ENCODE measurements at regions not wholly inside any gene's neighbourhood (a gene's known extent, or its start where the extent isn't known, plus 50 kb on each side); places are given as distances from the start of the nearest gene placed in this dataset.

DNA sequence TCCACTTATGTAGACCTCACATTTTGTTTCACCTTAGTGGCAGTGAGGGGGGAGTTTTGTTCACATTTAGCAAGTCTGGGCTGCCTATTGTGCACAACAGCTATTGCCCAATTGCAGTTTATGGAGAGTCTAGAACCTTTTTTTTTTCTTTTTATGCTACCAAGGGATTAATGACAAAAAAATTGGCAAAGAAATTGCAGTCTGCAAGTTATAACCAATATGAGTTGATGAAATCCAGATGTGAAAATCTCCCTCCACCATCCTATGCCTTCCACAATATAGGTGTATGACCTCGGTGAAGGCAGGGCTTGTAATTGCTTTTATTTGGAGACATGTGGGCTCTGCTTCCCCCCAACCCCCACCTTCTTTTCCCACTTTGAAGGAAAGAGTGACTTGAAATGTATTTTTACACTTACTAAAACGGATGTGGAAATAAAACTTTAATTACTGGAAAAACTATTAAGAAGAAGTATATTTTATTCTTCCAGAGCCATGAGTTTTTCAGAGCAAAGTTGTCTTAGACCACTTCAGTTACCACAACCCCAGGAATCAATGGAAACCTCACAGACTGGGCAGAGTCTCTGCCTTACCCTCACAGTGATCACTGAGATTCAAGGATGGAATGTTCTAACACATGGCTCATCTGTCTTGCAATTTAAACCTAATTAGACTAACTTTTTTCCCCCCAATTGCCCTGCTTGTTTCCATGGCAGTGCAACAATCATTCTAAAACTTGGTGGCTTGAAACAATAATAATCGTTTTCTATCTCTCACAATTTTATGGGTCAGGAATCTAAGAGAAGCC is 120.8 kb upstream of the SLC5A12 start:
- Histone ChIP-seq H3K9me3 (no peaks in the 10 kb centered on the region), H3K27me3 (replicated peaks; ENCODE audit: insufficient read depth) (no peaks in the 10 kb centered on the region), H3K36me3 (no peaks in the 10 kb centered on the region), H3K27ac (peak overlapping the region in 1 of 2 donors; percentile 39), H3K4me3 (no peak overlapping the region), H3K4me1 (replicated peaks) (no peaks in the 10 kb centered on the region)
- intact Hi-C loops (cut with DNase I) = loop anchor here (10.0 kb wide), 1 partner anchor 242 kb away; no protein-coding TSS in a partner anchor
- TF ChIP-seq POLR2A (IDR thresholded peaks at IDR 0.05) = no peak
- peak; percentile 25 for TF ChIP-seq POLR2AphosphoS5 (IDR thresholded peaks at IDR 0.05)
- DNase-seq (ENCODE audit: low spot score) = no peak
- WGBS = 70% methylated on average over 3 of the region's 3 CpGs

DNA sequence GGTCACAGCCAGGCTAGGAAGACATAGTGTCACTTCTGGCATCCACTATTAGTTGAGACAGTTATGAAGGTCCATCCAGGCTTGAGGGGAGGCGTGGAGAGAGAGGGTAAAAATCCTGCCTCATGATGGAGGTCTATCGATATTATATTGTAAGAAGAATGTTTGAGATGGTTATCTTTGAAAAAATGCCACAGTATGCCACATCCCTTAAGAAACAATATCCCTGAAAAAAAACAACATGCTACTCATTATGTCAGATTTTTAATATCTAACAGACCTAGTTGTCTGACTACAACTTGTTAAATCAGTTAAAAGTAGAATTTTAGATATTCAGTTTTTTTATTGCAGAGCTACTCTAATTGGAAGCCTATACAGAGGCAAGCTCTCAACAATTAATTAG is 121.7 kb upstream of the SLC5A12 start:
- H3K27ac ChIP-seq = no peak overlapping the region
- 47% methylated on average over 2 of the region's 2 CpGs for WGBS
- intact Hi-C loops (cut with DNase I) = loop anchor here (10.0 kb wide), 1 partner anchor 241 kb away; no protein-coding TSS in a partner anchor

DNA sequence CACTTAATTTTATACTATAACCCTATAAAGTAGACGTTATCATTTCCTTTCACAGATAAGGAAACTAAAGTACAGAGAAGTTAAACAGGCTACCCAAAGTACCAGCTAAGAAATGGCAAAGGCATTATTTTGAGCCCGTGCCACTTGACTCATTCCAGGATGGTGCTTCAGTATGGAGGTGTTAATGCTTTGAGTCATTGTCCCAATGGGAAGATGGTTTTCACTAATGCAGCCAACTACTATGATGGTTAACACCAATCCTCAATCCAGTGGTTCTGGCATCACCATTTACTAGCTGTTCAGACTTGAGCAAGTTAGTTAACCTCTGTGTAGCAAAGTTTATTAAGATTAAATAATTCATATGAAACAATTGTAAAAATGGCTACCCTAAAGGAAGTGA is 123.1 kb upstream of the SLC5A12 start:
- Histone ChIP-seq H3K9me3 (no peaks in the 10 kb centered on the region), H3K36me3 (no peaks in the 10 kb centered on the region), H3K27ac (no peak overlapping the region), H3K4me1 (replicated peaks) (peaks cover 4% of the 10 kb centered on the region), H3K27me3 (replicated peaks; ENCODE audit: insufficient read depth) (no peaks in the 10 kb centered on the region), H3K4me3 (no peak overlapping the region)
- TF ChIP-seq POLR2A (IDR thresholded peaks at IDR 0.05) (no peak), POLR2AphosphoS5 (IDR thresholded peaks at IDR 0.05) (no peak)
- TF ChIP-seq, protein P1, sequence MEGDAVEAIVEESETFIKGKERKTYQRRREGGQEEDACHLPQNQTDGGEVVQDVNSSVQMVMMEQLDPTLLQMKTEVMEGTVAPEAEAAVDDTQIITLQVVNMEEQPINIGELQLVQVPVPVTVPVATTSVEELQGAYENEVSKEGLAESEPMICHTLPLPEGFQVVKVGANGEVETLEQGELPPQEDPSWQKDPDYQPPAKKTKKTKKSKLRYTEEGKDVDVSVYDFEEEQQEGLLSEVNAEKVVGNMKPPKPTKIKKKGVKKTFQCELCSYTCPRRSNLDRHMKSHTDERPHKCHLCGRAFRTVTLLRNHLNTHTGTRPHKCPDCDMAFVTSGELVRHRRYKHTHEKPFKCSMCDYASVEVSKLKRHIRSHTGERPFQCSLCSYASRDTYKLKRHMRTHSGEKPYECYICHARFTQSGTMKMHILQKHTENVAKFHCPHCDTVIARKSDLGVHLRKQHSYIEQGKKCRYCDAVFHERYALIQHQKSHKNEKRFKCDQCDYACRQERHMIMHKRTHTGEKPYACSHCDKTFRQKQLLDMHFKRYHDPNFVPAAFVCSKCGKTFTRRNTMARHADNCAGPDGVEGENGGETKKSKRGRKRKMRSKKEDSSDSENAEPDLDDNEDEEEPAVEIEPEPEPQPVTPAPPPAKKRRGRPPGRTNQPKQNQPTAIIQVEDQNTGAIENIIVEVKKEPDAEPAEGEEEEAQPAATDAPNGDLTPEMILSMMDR (IDR thresholded peaks at IDR 0.05) = no peak
- 81% methylated on average over 2 of the region's 2 CpGs for WGBS
- intact Hi-C loops (cut with DNase I) = loop anchor here (5.0 to 10.0 kb wide), 2 partner anchors 147 to 240 kb away; partner anchors contain the start of gene FIBIN
- DNase-seq (ENCODE audit: low spot score) = no peak

More for the DNA sequence above, 121.7 kb upstream of the SLC5A12 start:
- H3K4me3 ChIP-seq = no peak overlapping the region
- H3K36me3 ChIP-seq = no peaks in the 10 kb centered on the region
- no peaks in the 10 kb centered on the region for H3K9me3 ChIP-seq
- peaks cover 4% of the 10 kb centered on the region for H3K4me1 ChIP-seq (replicated peaks)
- DNase-seq (ENCODE audit: low spot score) = no peak
- no peaks in the 10 kb centered on the region for H3K27me3 ChIP-seq (replicated peaks; ENCODE audit: insufficient read depth)
- TF ChIP-seq POLR2A (IDR thresholded peaks at IDR 0.05) = no peak

DNA sequence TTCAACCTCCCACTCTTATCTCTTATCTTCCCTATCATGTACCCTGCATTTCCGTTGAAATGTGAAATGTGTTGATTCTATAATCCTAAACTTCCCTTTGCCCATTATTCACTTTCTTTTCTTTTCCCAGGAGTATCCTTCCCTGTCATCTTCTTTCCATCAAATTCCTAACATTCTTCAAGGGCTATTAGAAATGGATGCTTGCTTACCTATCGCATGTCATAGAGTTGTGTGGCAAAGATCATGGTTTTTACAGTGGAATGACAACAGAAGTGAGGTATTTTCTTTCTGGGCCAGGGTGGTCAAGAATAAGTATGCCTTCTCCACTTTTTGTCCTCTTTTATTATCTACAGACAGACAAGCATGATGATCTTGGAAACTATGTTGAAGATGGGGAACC is 124.4 kb upstream of the SLC5A12 start:
- Histone ChIP-seq H3K36me3 (no peaks in the 10 kb centered on the region), H3K4me1 (replicated peaks) (peaks cover 4% of the 10 kb centered on the region), H3K27ac (peak overlapping the region; percentile 56 to 81), H3K27me3 (replicated peaks; ENCODE audit: insufficient read depth) (no peaks in the 10 kb centered on the region), H3K4me3 (no peak overlapping the region), H3K9me3 (no peaks in the 10 kb centered on the region)
- no peak for TF ChIP-seq POLR2A (IDR thresholded peaks at IDR 0.05)
- TF ChIP-seq, protein P1 (IDR thresholded peaks at IDR 0.05) = no peak
- no peak for TF ChIP-seq POLR2AphosphoS5 (IDR thresholded peaks at IDR 0.05)
- intact Hi-C loops (cut with DNase I) = loop anchor here (2.0 to 10.0 kb wide), 3 partner anchors 101 to 239 kb away; partner anchors contain the start of gene FIBIN
- WGBS = 80% methylated on average over 2 of the region's 2 CpGs
- DNase-seq (ENCODE audit: low spot score) = no peak

DNA sequence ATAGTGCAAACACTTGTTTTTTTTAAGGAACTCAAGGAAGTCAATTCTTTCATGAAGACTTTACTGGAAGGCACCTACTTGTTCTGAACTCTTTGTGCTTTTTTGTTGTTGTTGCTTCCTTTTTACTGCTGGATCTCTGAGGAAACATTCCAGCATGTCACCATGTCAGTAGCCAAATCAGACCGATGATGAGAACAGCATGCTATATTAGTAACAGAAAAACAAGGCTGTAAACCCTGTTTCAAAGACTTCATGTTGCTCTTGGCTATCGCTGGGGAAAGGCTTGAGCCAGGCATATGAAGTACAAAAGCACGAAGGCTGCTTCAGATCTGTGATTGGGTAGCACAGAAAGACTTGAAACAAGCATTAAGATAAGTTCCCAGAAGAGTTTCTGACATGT is 125.6 kb upstream of the SLC5A12 start:
- TF ChIP-seq POLR2A (IDR thresholded peaks at IDR 0.05) (no peak), POLR2AphosphoS5 (IDR thresholded peaks at IDR 0.05) (peak; percentile 97)
- peaks cover 4% of the 10 kb centered on the region for H3K4me1 ChIP-seq (replicated peaks)
- H3K36me3 ChIP-seq = no peaks in the 10 kb centered on the region
- H3K9me3 ChIP-seq = no peaks in the 10 kb centered on the region
- intact Hi-C loops (cut with DNase I) = loop anchor here (2.0 to 10.0 kb wide), 3 partner anchors 99 to 237 kb away; partner anchors contain the start of gene FIBIN
- H3K4me3 ChIP-seq = no peak overlapping the region
- H3K27ac ChIP-seq = peak overlapping the region; percentile 56 to 81
- WGBS = 26% methylated on average over 3 of the region's 3 CpGs
- peak; percentile 76 for DNase-seq (ENCODE audit: low spot score)
- no peaks in the 10 kb centered on the region for H3K27me3 ChIP-seq (replicated peaks; ENCODE audit: insufficient read depth)

DNA sequence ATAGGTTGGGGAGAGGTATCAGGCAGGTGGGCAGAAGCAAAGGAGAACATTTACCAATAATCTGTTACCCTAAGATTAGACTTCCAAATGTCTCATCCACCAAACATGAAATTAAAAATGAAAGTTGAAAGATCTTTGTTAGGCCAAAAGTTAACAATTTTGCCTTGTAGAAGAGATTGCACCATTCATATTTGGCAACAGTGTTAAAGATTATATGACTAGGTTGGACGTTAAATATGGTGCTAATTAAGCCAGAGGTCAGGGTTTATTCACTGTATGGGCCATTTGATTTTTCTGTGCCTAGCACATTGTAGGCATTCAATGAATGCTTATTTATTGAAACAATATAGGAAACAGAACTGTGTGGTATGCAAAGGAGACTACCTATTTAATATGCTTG is 126.1 kb upstream of the SLC5A12 start:
- WGBS = 53% methylated on average over 1 of the region's 1 CpG
- no peak for DNase-seq (ENCODE audit: low spot score)

More for the DNA sequence above, 126.1 kb upstream of the SLC5A12 start:
- TF ChIP-seq, protein P1 (IDR thresholded peaks at IDR 0.05) = no peak
- TF ChIP-seq POLR2A (IDR thresholded peaks at IDR 0.05) = no peak
- no peak for TF ChIP-seq POLR2AphosphoS5 (IDR thresholded peaks at IDR 0.05)
- intact Hi-C loops (cut with DNase I) = loop anchor here (2.0 to 10.0 kb wide), 3 partner anchors 99 to 237 kb away; partner anchors contain the start of gene FIBIN
- H3K4me1 ChIP-seq (replicated peaks) = peaks cover 4% of the 10 kb centered on the region
- no peaks in the 10 kb centered on the region for H3K27me3 ChIP-seq (replicated peaks; ENCODE audit: insufficient read depth)
- H3K9me3 ChIP-seq = no peaks in the 10 kb centered on the region
- H3K27ac ChIP-seq = peak overlapping the region; percentile 56 to 81
- H3K36me3 ChIP-seq = no peaks in the 10 kb centered on the region
- H3K4me3 ChIP-seq = no peak overlapping the region

All from prostate gland (tissue), 2 donors.